ENCODE measurements at regions not wholly inside any gene's neighbourhood (a gene's known extent, or its start where the extent isn't known, plus 50 kb on each side); places are given as distances from the start of the nearest gene placed in this dataset.
A peak's percentile ranks its signal among the peaks of the same experiment; 100 is the strongest.

DNA sequence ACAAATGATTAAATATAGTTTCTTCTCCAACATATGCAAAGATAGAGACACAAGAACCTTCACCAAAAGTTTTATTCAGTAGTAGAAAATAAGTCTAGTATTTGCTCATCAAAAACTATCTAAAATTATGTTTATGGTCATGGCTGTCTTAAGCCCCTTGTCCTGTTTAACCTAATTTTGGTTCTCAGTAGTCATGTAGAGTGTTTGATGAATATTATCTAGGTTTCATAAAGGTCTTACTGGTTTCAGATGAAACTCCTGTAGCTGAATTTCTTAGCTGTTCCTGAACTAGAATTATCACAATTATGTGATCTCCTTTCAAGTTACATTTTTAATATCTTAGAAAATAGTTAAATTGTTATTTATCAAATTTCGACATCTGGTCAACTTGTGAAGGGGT is 228.0 kb upstream of the SPHKAP start:
- TF ChIP-seq, protein P1, sequence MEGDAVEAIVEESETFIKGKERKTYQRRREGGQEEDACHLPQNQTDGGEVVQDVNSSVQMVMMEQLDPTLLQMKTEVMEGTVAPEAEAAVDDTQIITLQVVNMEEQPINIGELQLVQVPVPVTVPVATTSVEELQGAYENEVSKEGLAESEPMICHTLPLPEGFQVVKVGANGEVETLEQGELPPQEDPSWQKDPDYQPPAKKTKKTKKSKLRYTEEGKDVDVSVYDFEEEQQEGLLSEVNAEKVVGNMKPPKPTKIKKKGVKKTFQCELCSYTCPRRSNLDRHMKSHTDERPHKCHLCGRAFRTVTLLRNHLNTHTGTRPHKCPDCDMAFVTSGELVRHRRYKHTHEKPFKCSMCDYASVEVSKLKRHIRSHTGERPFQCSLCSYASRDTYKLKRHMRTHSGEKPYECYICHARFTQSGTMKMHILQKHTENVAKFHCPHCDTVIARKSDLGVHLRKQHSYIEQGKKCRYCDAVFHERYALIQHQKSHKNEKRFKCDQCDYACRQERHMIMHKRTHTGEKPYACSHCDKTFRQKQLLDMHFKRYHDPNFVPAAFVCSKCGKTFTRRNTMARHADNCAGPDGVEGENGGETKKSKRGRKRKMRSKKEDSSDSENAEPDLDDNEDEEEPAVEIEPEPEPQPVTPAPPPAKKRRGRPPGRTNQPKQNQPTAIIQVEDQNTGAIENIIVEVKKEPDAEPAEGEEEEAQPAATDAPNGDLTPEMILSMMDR (conservative IDR thresholded peaks at IDR 0.05; ENCODE audit: low read depth, low read length): no peak
- TF ChIP-seq EZH2 (IDR thresholded peaks at IDR 0.05; ENCODE audit: low read length, unreplicated experiment) (no peak), EZH2phosphoT487 (IDR thresholded peaks at IDR 0.05; ENCODE audit: borderline replicate concordance, low read length) (no peak)
- Histone ChIP-seq H2AFZ (ENCODE audit: low read length) (no peak overlapping the region), H3K27ac (ENCODE audit: low read length) (no peak overlapping the region), H3K9me2 (replicated peaks; ENCODE audit: low read length) (no peaks in the 10 kb centered on the region), H3K9me3 (ENCODE audit: low read length) (no peaks in the 10 kb centered on the region), H3K4me1 (ENCODE audit: insufficient read depth, low read length) (peaks cover 15% of the 10 kb centered on the region), H3K27me3 (ENCODE audit: low read length) (no peaks in the 10 kb centered on the region), H3K36me3 (ENCODE audit: low read depth, low read length) (no peaks in the 10 kb centered on the region), H3K79me2 (ENCODE audit: low read length) (no peaks in the 10 kb centered on the region), H3K4me2 (ENCODE audit: low read length) (no peak overlapping the region), H4K20me1 (ENCODE audit: low read length) (no peaks in the 10 kb centered on the region), H3K9ac (ENCODE audit: low read length) (no peak overlapping the region), H3F3A (ENCODE audit: low read length, unreplicated experiment) (no peaks in the 10 kb centered on the region), H3K4me3 (ENCODE audit: low read length) (no peak overlapping the region)
- ATAC-seq (no peak), DNase-seq (no peak)
- intact Hi-C loops (cut with micrococcal nuclease): loop anchor here (5.0 to 10.0 kb wide), 2 partner anchors 158 to 365 kb away; no protein-coding TSS in a partner anchor
- BruUV-seq (replicated peaks): no TSS peak
- CTCF ChIA-PET: no interaction called here
- POLR2A ChIA-PET (ENCODE audit: unreplicated experiment): no interaction called here

DNA sequence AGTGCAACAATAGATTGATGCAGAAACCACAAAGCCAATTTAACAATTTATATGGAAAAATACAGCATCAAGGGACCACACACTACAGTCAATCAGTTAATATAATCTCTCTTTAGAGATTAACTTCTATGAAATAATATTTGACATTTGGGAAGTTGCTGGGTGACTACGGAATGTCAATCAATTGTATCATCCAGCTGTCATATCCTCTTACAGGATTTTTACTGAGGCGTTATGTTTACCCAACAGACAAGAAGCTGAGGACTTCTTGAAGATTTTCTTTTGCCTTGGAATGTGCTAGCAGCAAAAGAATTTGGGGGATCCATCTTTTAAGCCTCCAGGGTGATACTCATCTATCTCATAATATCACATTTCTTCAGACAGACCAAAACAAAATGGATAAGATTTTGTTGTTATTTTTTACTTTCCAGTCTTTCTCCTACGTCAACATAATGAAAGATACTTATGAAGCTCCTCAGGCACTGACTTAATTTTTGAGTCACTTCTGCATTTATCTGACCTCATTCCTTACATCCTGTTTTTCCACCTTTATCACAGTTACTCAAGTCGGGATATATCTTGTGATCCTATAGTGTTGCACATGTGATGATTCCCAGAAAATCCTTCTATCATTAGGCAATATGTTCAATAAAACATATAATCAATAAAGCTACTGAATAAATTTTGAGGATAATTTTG is 227.2 kb upstream of the SPHKAP start:
- Histone ChIP-seq H3K79me2 (ENCODE audit: low read length) (no peaks in the 10 kb centered on the region), H3K9me2 (replicated peaks; ENCODE audit: low read length) (no peaks in the 10 kb centered on the region), H3K4me3 (ENCODE audit: low read length) (no peak overlapping the region), H3K36me3 (ENCODE audit: low read depth, low read length) (no peaks in the 10 kb centered on the region), H3K4me2 (ENCODE audit: low read length) (peak overlapping the region; percentile 54), H4K20me1 (ENCODE audit: low read length) (no peaks in the 10 kb centered on the region), H2AFZ (ENCODE audit: low read length) (no peak overlapping the region), H3K4me1 (ENCODE audit: insufficient read depth, low read length) (peaks cover 15% of the 10 kb centered on the region), H3K27me3 (ENCODE audit: low read length) (no peaks in the 10 kb centered on the region), H3K27ac (ENCODE audit: low read length) (peak overlapping the region; percentile 22), H3F3A (ENCODE audit: low read length, unreplicated experiment) (no peaks in the 10 kb centered on the region), H3K9ac (ENCODE audit: low read length) (no peak overlapping the region), H3K9me3 (ENCODE audit: low read length) (no peaks in the 10 kb centered on the region)
- DNase-seq: peak; percentile 67
- TF ChIP-seq EZH2phosphoT487 (IDR thresholded peaks at IDR 0.05; ENCODE audit: borderline replicate concordance, low read length) (no peak), EZH2 (IDR thresholded peaks at IDR 0.05; ENCODE audit: low read length, unreplicated experiment) (no peak)
- TF ChIP-seq, protein P1 (conservative IDR thresholded peaks at IDR 0.05; ENCODE audit: low read depth, low read length): no peak
- intact Hi-C loops (cut with micrococcal nuclease): loop anchor here (5.0 to 10.0 kb wide), 2 partner anchors 159 to 364 kb away; no protein-coding TSS in a partner anchor
- peak; percentile 84 for ATAC-seq
- CTCF ChIA-PET: no interaction called here
- POLR2A ChIA-PET (ENCODE audit: unreplicated experiment): no interaction called here
- BruUV-seq (replicated peaks): no TSS peak

DNA sequence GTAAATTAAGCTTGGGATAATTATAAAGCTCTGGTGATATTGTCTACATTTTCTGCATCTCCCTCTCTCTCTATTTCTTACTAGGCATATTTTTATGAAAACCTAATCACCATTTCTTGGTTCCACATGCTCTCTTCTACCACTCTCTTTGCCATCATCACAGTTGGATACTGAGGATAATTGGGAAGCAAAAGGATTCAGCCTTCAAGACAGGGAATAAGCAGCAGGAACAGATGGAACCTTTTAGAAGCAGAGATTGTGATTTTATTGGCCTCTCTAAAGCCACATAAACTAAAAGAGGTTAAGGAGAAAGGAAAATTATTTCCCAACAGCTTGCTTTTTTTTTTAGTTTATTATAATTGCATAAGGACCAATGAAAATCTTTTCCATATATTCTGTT is 226.3 kb upstream of the SPHKAP start:
- Histone ChIP-seq H3K9me2 (replicated peaks; ENCODE audit: low read length) (no peaks in the 10 kb centered on the region), H3K4me2 (ENCODE audit: low read length) (no peak overlapping the region), H3K9ac (ENCODE audit: low read length) (no peak overlapping the region), H3K4me1 (ENCODE audit: insufficient read depth, low read length) (peaks cover 15% of the 10 kb centered on the region), H4K20me1 (ENCODE audit: low read length) (no peaks in the 10 kb centered on the region), H3K36me3 (ENCODE audit: low read depth, low read length) (no peaks in the 10 kb centered on the region), H3K27me3 (ENCODE audit: low read length) (no peaks in the 10 kb centered on the region), H3F3A (ENCODE audit: low read length, unreplicated experiment) (no peaks in the 10 kb centered on the region), H3K4me3 (ENCODE audit: low read length) (no peak overlapping the region), H2AFZ (ENCODE audit: low read length) (no peak overlapping the region), H3K79me2 (ENCODE audit: low read length) (no peaks in the 10 kb centered on the region), H3K27ac (ENCODE audit: low read length) (no peak overlapping the region), H3K9me3 (ENCODE audit: low read length) (no peaks in the 10 kb centered on the region)
- ChIA-PET CTCF (no interaction called here), POLR2A (ENCODE audit: unreplicated experiment) (no interaction called here)
- no peak for DNase-seq
- BruUV-seq (replicated peaks): no TSS peak
- no peak for TF ChIP-seq EZH2phosphoT487 (IDR thresholded peaks at IDR 0.05; ENCODE audit: borderline replicate concordance, low read length)
- TF ChIP-seq, protein P1 (conservative IDR thresholded peaks at IDR 0.05; ENCODE audit: low read depth, low read length): no peak
- TF ChIP-seq EZH2 (IDR thresholded peaks at IDR 0.05; ENCODE audit: low read length, unreplicated experiment): no peak
- ATAC-seq: no peak
- intact Hi-C loops (cut with micrococcal nuclease): loop anchor here (5.0 to 10.0 kb wide), 2 partner anchors 159 to 363 kb away; no protein-coding TSS in a partner anchor
